Kidney (tissue), 13 donors: ENCODE measurements at regions not wholly inside any gene's neighbourhood (a gene's known extent, or its start where the extent isn't known, plus 50 kb on each side); places are given as distances from the start of the nearest gene placed in this dataset.

Experiments used
- DNase-seq, 5 donors: peaks; one replicate each; pipeline ENCODE4 v3.0.0-alpha.2; 2013 to 2020
- FAIRE-seq: peaks from 2 replicates; lab custom pipeline; 2012; peaks lifted over from hg19 to GRCh38; lab: Jason Lieb, UNC
- H3K27ac ChIP-seq, 2 donors: one replicate each; pipeline ENCODE4 v1.7.0; 2013; ENCODE audit warnings: low read depth in 2 of 2, low read length in 2 of 2, inconsistent platforms in 1 of 2
- H3K27me3 ChIP-seq: one replicate; pipeline ENCODE4 v1.7.1; 2013; ENCODE audit warnings: low read length, inconsistent platforms; ENCODE audit not compliant: control insufficient read depth, insufficient read depth
- H3K36me3 ChIP-seq, 3 donors: one replicate each; pipeline versions ENCODE4 v1.7.0 to v1.7.1; 2013; ENCODE audit warnings: low read length in 3 of 3, control low read depth in 1 of 3, inconsistent platforms in 1 of 3; ENCODE audit not compliant: insufficient read depth in 3 of 3, control insufficient read depth in 2 of 3
- H3K4me1 ChIP-seq, 3 donors: one replicate each; pipeline versions ENCODE4 v1.7.0 to v1.7.1; 2013; ENCODE audit warnings: low read length in 3 of 3, inconsistent platforms in 1 of 3, low read depth in 1 of 3; ENCODE audit not compliant: control insufficient read depth in 2 of 3, insufficient read depth in 2 of 3
- H3K4me3 ChIP-seq, 3 donors: one replicate each; pipeline versions ENCODE4 v1.7.0 to v1.8.1; 2013; ENCODE audit warnings: low read length in 3 of 3, control low read depth in 1 of 3, inconsistent platforms in 1 of 3
- H3K9ac ChIP-seq, 3 donors: one replicate each; pipeline versions ENCODE4 v1.7.0 to v1.7.1; 2013; ENCODE audit warnings: low read length in 3 of 3, control low read depth in 1 of 3, inconsistent platforms in 1 of 3
- H3K9me3 ChIP-seq, 3 donors: one replicate each; pipeline versions ENCODE4 v1.7.0 to v1.7.1; 2013; ENCODE audit warnings: low read length in 3 of 3, control low read depth in 1 of 3, inconsistent platforms in 1 of 3; ENCODE audit not compliant: control insufficient read depth in 2 of 3, insufficient read depth in 1 of 3
- intact Hi-C: fragments of 100-400 bp; cut with DNase I; formaldehyde crosslinking; loops from one replicate; pipeline ENCODE4 v1.11.1; 2022
- TF ChIP-seq, protein P1 (sequence below): IDR thresholded peaks from 3 replicates; pipeline ENCODE4 v1.5.1; 2012; ENCODE audit warnings: mild to moderate bottlenecking, moderate library complexity, borderline replicate concordance; ENCODE audit not compliant: insufficient read depth; ENCODE audit errors: extremely low read depth
- donor health status: control.
- donor health status: control.
- donor health status: control.
- donor health status: control.
- donor health status: control.
- donor health status: DM: yes; HTN: yes; CAD: no.
- donor health status: Normal renal cell carcinoma (clear cell type).

DNA sequence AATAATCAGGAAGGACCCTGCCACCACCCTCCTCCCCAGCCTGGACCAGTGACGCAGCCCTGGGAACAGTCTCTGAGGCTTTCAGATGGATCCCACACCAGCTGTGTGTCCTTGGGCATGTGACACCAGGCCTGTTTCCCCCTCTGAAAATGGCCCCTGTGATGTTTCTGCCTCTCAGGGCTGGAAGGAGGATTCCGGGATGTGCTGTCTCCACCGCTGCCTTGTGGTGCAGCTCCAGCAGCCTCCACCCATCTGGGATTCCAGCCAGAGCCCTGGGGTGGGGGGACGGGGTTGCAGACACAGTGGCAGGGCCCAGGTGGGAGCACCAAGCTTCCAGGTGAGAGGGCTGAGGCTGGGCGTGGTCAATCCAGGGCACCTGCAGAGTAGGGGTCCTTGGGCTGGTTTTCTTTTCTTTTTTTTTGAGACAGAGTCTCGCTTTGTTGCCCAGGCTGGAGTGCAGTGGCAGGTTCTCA is 179.7 kb upstream of the IER5L start:
- Histone ChIP-seq H3K27ac (no peak overlapping the region), H3K4me3 (no peak overlapping the region), H3K9me3 (peaks cover 0 to 11% (median 0%) of the 10 kb centered on the region in 3 donors), H3K9ac (no peak overlapping the region), H3K36me3 (no peaks in the 10 kb centered on the region), H3K4me1 (peaks cover 0 to 6% (median 2%) of the 10 kb centered on the region in 3 donors), H3K27me3 (no peaks in the 10 kb centered on the region)
- TF ChIP-seq, protein P1, sequence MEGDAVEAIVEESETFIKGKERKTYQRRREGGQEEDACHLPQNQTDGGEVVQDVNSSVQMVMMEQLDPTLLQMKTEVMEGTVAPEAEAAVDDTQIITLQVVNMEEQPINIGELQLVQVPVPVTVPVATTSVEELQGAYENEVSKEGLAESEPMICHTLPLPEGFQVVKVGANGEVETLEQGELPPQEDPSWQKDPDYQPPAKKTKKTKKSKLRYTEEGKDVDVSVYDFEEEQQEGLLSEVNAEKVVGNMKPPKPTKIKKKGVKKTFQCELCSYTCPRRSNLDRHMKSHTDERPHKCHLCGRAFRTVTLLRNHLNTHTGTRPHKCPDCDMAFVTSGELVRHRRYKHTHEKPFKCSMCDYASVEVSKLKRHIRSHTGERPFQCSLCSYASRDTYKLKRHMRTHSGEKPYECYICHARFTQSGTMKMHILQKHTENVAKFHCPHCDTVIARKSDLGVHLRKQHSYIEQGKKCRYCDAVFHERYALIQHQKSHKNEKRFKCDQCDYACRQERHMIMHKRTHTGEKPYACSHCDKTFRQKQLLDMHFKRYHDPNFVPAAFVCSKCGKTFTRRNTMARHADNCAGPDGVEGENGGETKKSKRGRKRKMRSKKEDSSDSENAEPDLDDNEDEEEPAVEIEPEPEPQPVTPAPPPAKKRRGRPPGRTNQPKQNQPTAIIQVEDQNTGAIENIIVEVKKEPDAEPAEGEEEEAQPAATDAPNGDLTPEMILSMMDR: no peak
- intact Hi-C loops: no loop called here
- FAIRE-seq (no peak), DNase-seq (peak in 1 of 5 donors; percentile 71)

DNA sequence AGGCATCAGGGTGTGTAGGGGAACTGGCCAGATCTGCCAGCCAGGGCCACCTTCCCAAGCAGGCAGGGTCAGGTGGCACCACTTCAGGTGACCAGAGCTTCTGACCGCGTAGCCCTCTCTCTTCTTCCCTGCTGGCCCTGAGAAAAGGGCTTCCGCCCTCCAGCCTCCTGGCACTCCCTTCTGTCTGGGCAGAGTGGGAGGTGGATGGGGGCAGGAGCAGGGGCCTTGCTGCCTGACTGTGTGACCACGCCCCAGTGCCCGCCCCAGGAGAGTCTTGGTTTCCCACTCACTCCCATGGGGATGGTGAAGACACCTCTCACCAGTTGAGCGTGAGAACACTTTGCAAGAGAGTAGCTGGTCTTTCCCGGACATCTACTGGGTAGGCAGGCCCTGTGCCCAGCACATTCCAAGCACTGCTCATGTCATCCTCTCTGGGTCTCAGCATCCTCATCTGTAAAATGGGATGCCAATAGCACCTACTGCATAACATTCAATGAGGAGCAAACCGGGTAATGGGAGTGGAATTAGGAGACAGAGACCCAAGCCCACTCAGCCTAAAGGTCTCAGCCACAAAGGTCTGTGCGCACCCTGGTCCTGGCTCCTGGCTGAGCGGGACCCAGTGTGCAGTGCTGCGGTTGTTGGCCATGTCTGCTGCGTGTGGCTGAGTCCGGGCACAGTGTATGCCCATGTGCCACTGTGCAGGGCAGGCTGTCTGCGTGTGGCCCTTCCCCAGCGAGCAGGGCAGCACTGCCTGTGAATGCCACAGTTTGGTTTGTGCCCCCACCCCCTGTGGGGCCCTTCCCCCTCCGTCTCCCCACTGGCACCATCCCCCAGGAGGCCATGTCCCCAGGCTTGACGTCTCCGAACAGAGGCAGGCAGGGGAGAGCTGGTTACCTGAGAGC is 179.1 kb upstream of the IER5L start:
- no peak for FAIRE-seq
- peaks cover 0 to 6% (median 3%) of the 10 kb centered on the region in 3 donors for H3K4me1 ChIP-seq

DNA sequence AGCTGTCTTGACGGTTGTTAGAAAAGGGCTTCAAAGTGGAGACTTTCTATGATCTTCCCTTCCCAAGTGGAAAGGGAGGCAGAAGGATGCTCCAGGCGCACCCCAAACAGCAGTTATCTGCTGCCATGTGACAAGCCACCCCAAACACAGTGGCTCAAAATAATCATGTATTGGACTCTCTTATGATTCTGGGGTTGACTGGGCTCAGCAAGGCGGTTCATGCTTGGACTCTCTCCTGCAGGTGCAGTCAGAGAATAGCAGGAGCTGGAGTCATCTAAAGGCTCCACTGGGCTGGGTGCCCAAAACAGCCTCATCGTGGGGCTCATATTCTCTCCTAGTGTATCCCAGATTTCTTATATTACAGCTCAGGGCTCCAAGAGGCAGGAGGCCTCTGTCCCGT is 177.6 kb upstream of the IER5L start:
- FAIRE-seq: no peak
- TF ChIP-seq, protein P1: no peak
- H3K9ac ChIP-seq: no peak overlapping the region

More for the DNA sequence above, 179.1 kb upstream of the IER5L start:
- H3K36me3 ChIP-seq: no peaks in the 10 kb centered on the region
- peaks cover 0 to 11% (median 0%) of the 10 kb centered on the region in 3 donors for H3K9me3 ChIP-seq
- H3K9ac ChIP-seq: no peak overlapping the region
- intact Hi-C loops: no loop called here
- no peaks in the 10 kb centered on the region for H3K27me3 ChIP-seq
- no peak overlapping the region for H3K4me3 ChIP-seq
- TF ChIP-seq, protein P1: no peak
- peak in 1 of 5 donors; percentile 59 for DNase-seq
- no peak overlapping the region for H3K27ac ChIP-seq

More for the DNA sequence above, 177.6 kb upstream of the IER5L start:
- no peaks in the 10 kb centered on the region for H3K27me3 ChIP-seq
- DNase-seq: peak in 1 of 5 donors; percentile 2
- no peak overlapping the region for H3K4me3 ChIP-seq
- H3K27ac ChIP-seq: no peak overlapping the region
- peaks cover 0 to 5% (median 3%) of the 10 kb centered on the region in 3 donors for H3K4me1 ChIP-seq
- H3K9me3 ChIP-seq: peaks cover 0 to 11% (median 0%) of the 10 kb centered on the region in 3 donors
- intact Hi-C loops: no loop called here
- no peaks in the 10 kb centered on the region for H3K36me3 ChIP-seq
